Endothelial cell of umbilical vein (primary cell): ENCODE measurements at regions not wholly inside any gene's neighbourhood (a gene's known extent, or its start where the extent isn't known, plus 50 kb on each side); places are given as distances from the start of the nearest gene placed in this dataset.

Experiments used
- BruUV-seq: library from RNA; stranded (reverse); fragments of 400-500 nt; replicated peaks from 2 replicates; lab custom pipeline; 2021; lab: Mats Ljungman, UMichigan
- CTCF ChIA-PET: fragments of 300-600, 350-600 bp; sonication (Branson Sonifier 250); formaldehyde crosslinking; loops from one replicate; lab custom pipeline; 2021; ENCODE audit warnings: antibody characterized with exemption, inconsistent platforms; lab: Charles Lee
- POLR2A ChIA-PET: fragments of 300-600, 350-600 bp; sonication (Branson Sonifier 250); formaldehyde crosslinking; loops from one replicate; lab custom pipeline; 2021; ENCODE audit warnings: antibody characterized with exemption, inconsistent platforms; lab: Charles Lee
- DNase-seq: peaks from one replicate; pipeline ENCODE4 v3.0.0-alpha.2; 2011; ENCODE audit warnings: low read depth, low spot score
- FAIRE-seq: peaks from 2 replicates; lab custom pipeline; 2011; peaks lifted over from hg19 to GRCh38; lab: Jason Lieb, UNC
- H2AFZ ChIP-seq: 2 replicates; pipeline ENCODE4 v1.6.0; 2012; ENCODE audit warnings: low read depth, low read length, control low read depth, inconsistent platforms
- H3K27ac ChIP-seq: 2 replicates; pipeline ENCODE4 v1.5.1; 2011; ENCODE audit warnings: low read depth, mild to moderate bottlenecking, control low read depth, low read length, moderate library complexity; ENCODE audit not compliant: insufficient read depth
- H3K27me3 ChIP-seq, 2 experiments: 2 replicates each; pipeline versions ENCODE4 v1.6.0 to v1.6.1; 2011; ENCODE audit warnings: low read length in 2 of 2, mixed read lengths in 1 of 2; ENCODE audit not compliant: control insufficient read depth in 2 of 2, insufficient read depth in 2 of 2
- H3K36me3 ChIP-seq, 2 experiments: 2 replicates in 1 of 2; 3 replicates in 1 of 2; pipeline ENCODE4 v1.5.1; 2011; ENCODE audit warnings: low read length in 2 of 2, mild to moderate bottlenecking in 1 of 2, moderate library complexity in 1 of 2; ENCODE audit not compliant: control insufficient read depth in 2 of 2, insufficient read depth in 2 of 2; ENCODE audit errors: extremely low read depth in 1 of 2
- H3K4me1 ChIP-seq: 3 replicates; pipeline ENCODE4 v1.5.1; 2011; ENCODE audit warnings: mild to moderate bottlenecking, low read length; ENCODE audit not compliant: control insufficient read depth, insufficient read depth; ENCODE audit errors: extremely low read depth
- H3K4me2 ChIP-seq: 2 replicates; pipeline ENCODE4 v1.6.1; 2011; ENCODE audit warnings: low read length, control low read depth, mixed read lengths; ENCODE audit not compliant: insufficient read depth
- H3K4me3 ChIP-seq, 3 experiments: fragments of 200-600 bp in 1 of 3; sonication (generic), shearing (Covaris generic) in 1 of 3; replicated peaks in 1 of 3; 2 replicates each; pipeline ENCODE4 v1.5.1; 2011 to 2016; ENCODE audit warnings: control low read depth in 3 of 3, low read length in 3 of 3, mild to moderate bottlenecking in 2 of 3, inconsistent platforms in 1 of 3, low read depth in 1 of 3, moderate library complexity in 1 of 3; ENCODE audit not compliant: insufficient read depth in 1 of 3
- H3K79me2 ChIP-seq: 2 replicates; pipeline ENCODE4 v1.6.0; 2012; ENCODE audit warnings: low read length, inconsistent platforms; ENCODE audit not compliant: control insufficient read depth, insufficient read depth
- H3K9ac ChIP-seq: replicated peaks from 2 replicates; pipeline ENCODE3; 2011; ENCODE audit warnings: low read length, control low read depth; ENCODE audit not compliant: insufficient read depth; ENCODE audit errors: extremely low read depth
- H3K9me1 ChIP-seq: replicated peaks from 3 replicates; pipeline ENCODE4 v1.6.0; 2011; ENCODE audit warnings: mild to moderate bottlenecking, low read length; ENCODE audit not compliant: control insufficient read depth, insufficient read depth; ENCODE audit errors: extremely low read depth
- H3K9me3 ChIP-seq: replicated peaks from 2 replicates; pipeline ENCODE4 v1.5.1; 2012; ENCODE audit warnings: low read length, inconsistent platforms; ENCODE audit not compliant: control insufficient read depth, insufficient read depth
- H4K20me1 ChIP-seq: replicated peaks from 2 replicates; pipeline ENCODE3; 2011; ENCODE audit warnings: mild to moderate bottlenecking, low read length; ENCODE audit not compliant: control insufficient read depth, insufficient read depth; ENCODE audit errors: extremely low read depth
- EZH2 ChIP-seq: IDR thresholded peaks from 2 replicates; pipeline ENCODE4 v1.6.1; 2012; ENCODE audit warnings: borderline replicate concordance, low read depth, mild to moderate bottlenecking, moderate library complexity, low read length, inconsistent platforms; ENCODE audit not compliant: severe bottlenecking
- FOS ChIP-seq: IDR thresholded peaks from 2 replicates; pipeline ENCODE4 v1.6.1; 2011; ENCODE audit warnings: mild to moderate bottlenecking, low read length, moderate library complexity, borderline replicate concordance; ENCODE audit not compliant: insufficient read depth
- GATA2 ChIP-seq: IDR thresholded peaks from 2 replicates; pipeline ENCODE4 v1.7.0; 2011; ENCODE audit warnings: low read depth, mild to moderate bottlenecking, moderate library complexity, mixed read lengths, low read length; ENCODE audit not compliant: insufficient read length, insufficient read depth
- JUN ChIP-seq: IDR thresholded peaks from 2 replicates; pipeline ENCODE4 v1.6.1; 2011; ENCODE audit warnings: borderline replicate concordance, low read depth; ENCODE audit not compliant: insufficient read length, insufficient read depth
- MYC ChIP-seq: IDR thresholded peaks from one replicate; pipeline ENCODE4 v1.6.1; 2011; ENCODE audit warnings: mild to moderate bottlenecking, low read depth, low read length
- POLR2A ChIP-seq: IDR thresholded peaks from 2 replicates; pipeline ENCODE4 v1.6.1; 2012; ENCODE audit warnings: low read depth, mild to moderate bottlenecking, control low read depth, low read length
- POLR2AphosphoS5 ChIP-seq: IDR thresholded peaks from 2 replicates; pipeline ENCODE4 v1.6.1; 2012; ENCODE audit warnings: low read depth, mild to moderate bottlenecking, control low read depth, low read length, moderate library complexity; ENCODE audit not compliant: insufficient read depth
- dilution Hi-C: fragments of 300-500 bp; cut with MboI; formaldehyde crosslinking; loops from one replicate; pipeline ENCODE4 v1.15.0; 2019; ENCODE audit warnings: low sequenced_read_pairs; ENCODE audit not compliant: extremely low pct_ligation_motif_present
- intact Hi-C: fragments of 100-400 bp; cut with micrococcal nuclease; formaldehyde crosslinking; loops from one replicate; pipeline ENCODE4 v1.10.0; 2022
- TF ChIP-seq, protein P1 (sequence below): IDR thresholded peaks from 2 replicates; pipeline ENCODE4 v1.6.1; 2011; ENCODE audit not compliant: insufficient read depth, insufficient read length
- TF ChIP-seq, protein P2 (sequence below), 2 donors: IDR thresholded peaks; 1 replicate in 1 of 2; 2 replicates in 1 of 2; pipeline ENCODE4 v1.5.1; 2011; ENCODE audit warnings: low read length in 2 of 2, mild to moderate bottlenecking in 2 of 2, moderate library complexity in 2 of 2, control low read depth in 1 of 2, inconsistent platforms in 1 of 2, low read depth in 1 of 2; ENCODE audit not compliant: insufficient read depth in 1 of 2; ENCODE audit errors: extremely low read depth in 1 of 2

DNA sequence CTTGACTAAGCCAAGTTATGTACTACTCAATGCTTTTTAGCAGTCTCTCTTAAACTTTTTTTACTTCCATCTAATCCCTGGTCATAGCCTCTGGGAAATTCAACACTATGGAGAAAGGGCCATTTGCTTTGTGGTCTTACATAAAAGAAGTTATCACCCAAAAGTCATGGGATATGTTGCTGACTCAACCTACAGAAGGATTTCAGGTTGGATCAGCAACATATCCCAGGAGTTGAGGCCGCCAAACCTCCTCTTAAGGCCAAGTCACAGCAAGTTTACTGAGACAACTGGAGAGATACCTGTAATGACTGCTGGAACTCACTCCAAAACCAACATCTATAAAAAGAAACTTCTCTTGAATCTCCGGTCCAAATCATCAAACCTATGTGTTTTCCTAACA, 141.1 kb downstream of the IRS1 start:
- dilution Hi-C loops (no loop called here), intact Hi-C loops (loop anchor here (5.0 to 10.0 kb wide), 2 partner anchors 284 to 611 kb away; no protein-coding TSS in a partner anchor)
- Histone ChIP-seq H3K4me3 (no peak overlapping the region), H3K4me1 (no peaks in the 10 kb centered on the region), H3K4me2 (no peak overlapping the region), H3K9me3 (no peaks in the 10 kb centered on the region), H3K36me3 (no peaks in the 10 kb centered on the region), H4K20me1 (no peaks in the 10 kb centered on the region), H3K27ac (no peak overlapping the region), H3K9me1 (no peaks in the 10 kb centered on the region), H2AFZ (no peak overlapping the region), H3K79me2 (no peaks in the 10 kb centered on the region), H3K9ac (no peak overlapping the region), H3K27me3 (peaks cover 12 to 25% of the 10 kb centered on the region in 2 experiments)
- TF ChIP-seq JUN (no peak), POLR2AphosphoS5 (no peak), GATA2 (no peak), FOS (no peak), MYC (no peak), EZH2 (no peak), POLR2A (no peak)
- TF ChIP-seq, protein P1, sequence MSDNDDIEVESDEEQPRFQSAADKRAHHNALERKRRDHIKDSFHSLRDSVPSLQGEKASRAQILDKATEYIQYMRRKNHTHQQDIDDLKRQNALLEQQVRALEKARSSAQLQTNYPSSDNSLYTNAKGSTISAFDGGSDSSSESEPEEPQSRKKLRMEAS: no peak
- TF ChIP-seq, protein P2, sequence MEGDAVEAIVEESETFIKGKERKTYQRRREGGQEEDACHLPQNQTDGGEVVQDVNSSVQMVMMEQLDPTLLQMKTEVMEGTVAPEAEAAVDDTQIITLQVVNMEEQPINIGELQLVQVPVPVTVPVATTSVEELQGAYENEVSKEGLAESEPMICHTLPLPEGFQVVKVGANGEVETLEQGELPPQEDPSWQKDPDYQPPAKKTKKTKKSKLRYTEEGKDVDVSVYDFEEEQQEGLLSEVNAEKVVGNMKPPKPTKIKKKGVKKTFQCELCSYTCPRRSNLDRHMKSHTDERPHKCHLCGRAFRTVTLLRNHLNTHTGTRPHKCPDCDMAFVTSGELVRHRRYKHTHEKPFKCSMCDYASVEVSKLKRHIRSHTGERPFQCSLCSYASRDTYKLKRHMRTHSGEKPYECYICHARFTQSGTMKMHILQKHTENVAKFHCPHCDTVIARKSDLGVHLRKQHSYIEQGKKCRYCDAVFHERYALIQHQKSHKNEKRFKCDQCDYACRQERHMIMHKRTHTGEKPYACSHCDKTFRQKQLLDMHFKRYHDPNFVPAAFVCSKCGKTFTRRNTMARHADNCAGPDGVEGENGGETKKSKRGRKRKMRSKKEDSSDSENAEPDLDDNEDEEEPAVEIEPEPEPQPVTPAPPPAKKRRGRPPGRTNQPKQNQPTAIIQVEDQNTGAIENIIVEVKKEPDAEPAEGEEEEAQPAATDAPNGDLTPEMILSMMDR (IDR thresholded peaks at IDR 0.05; ENCODE audit: extremely low read depth in 1 of 2, insufficient read depth in 1 of 2, low read depth in 1 of 2, low read length in 2 of 2): no peak
- no TSS peak for BruUV-seq
- DNase-seq: no peak
- ChIA-PET POLR2A (no interaction called here), CTCF (no interaction called here)
- no peak for FAIRE-seq
